Spleen (tissue), 11 donors: ENCODE measurements at regions not wholly inside any gene's neighbourhood (a gene's known extent, or its start where the extent isn't known, plus 50 kb on each side); places are given as distances from the start of the nearest gene placed in this dataset.

Experiments used
- DNase-seq: peaks from one replicate; pipeline ENCODE4 v3.0.0-alpha.2; 2020
- H3K27ac ChIP-seq, 8 donors: fragments of 200-600 bp; sonication (generic) in 7 of 8; 1 replicate in 4 of 8; 2 replicates in 4 of 8; pipeline versions ENCODE4 v1.5.0 to v1.8.0; 2016 to 2021; ENCODE audit warnings: inconsistent platforms in 4 of 8, mild to moderate bottlenecking in 4 of 8, moderate library complexity in 1 of 8
- H3K27me3 ChIP-seq, 7 donors: fragments of 200-600 bp; sonication (generic) in 6 of 7; replicated peaks in 1 of 7; 1 replicate in 4 of 7; 2 replicates in 3 of 7; pipeline versions ENCODE4 v1.5.0 to v1.8.0; 2016 to 2021; ENCODE audit warnings: inconsistent platforms in 3 of 7, mild to moderate bottlenecking in 1 of 7
- H3K36me3 ChIP-seq, 6 donors: fragments of 200-600 bp; sonication (generic) in 5 of 6; 1 replicate in 4 of 6; 2 replicates in 2 of 6; pipeline versions ENCODE4 v1.5.0 to v1.8.0; 2016 to 2021; ENCODE audit warnings: inconsistent platforms in 2 of 6
- H3K4me1 ChIP-seq, 6 donors: fragments of 200-600 bp; sonication (generic) in 5 of 6; 1 replicate in 3 of 6; 2 replicates in 3 of 6; pipeline versions ENCODE4 v1.5.0 to v1.8.0; 2016 to 2021; ENCODE audit warnings: inconsistent platforms in 3 of 6
- H3K4me3 ChIP-seq, 8 donors: fragments of 200-600 bp; sonication (generic) in 7 of 8; 1 replicate in 4 of 8; 2 replicates in 4 of 8; pipeline versions ENCODE4 v1.5.0 to v1.8.0; 2016 to 2021; ENCODE audit warnings: inconsistent platforms in 4 of 8, mild to moderate bottlenecking in 4 of 8, moderate library complexity in 2 of 8
- H3K9me3 ChIP-seq, 8 donors: fragments of 200-600 bp; sonication (generic) in 7 of 8; 1 replicate in 4 of 8; 2 replicates in 4 of 8; pipeline versions ENCODE4 v1.5.0 to v1.8.0; 2016 to 2021; ENCODE audit warnings: inconsistent platforms in 4 of 8
- POLR2A ChIP-seq, 3 donors: fragments of 450-650 bp; IDR thresholded peaks; one replicate each; pipeline ENCODE4 v1.5.1; 2017; ENCODE audit warnings: antibody characterized with exemption in 3 of 3, mild to moderate bottlenecking in 1 of 3
- POLR2AphosphoS5 ChIP-seq, 3 donors: sonication (generic); formaldehyde crosslinking; IDR thresholded peaks; one replicate each; pipeline ENCODE4 v1.5.1; 2017; ENCODE audit warnings: antibody characterized with exemption in 3 of 3
- WGBS, 5 donors: extraction: QIAGEN DNeasy Blood & Tissue Kit in 3 of 5; methylation state at CpG; one replicate each; pipeline versions ENCODE4 v1.1.5 to v1.1.7; 2013 to 2018; 5-methylcytosine and 5-hydroxymethylcytosine counted together
- intact Hi-C: fragments of 100-400 bp; cut with DNase I; formaldehyde crosslinking; loops from one replicate; pipeline ENCODE4 v1.15.0; 2023; ENCODE audit warnings: low total_unique reads
- TF ChIP-seq, protein P1 (sequence below), 11 experiments: fragments of 200-600 bp in 7 of 11; fragments of 450-650 bp in 4 of 11; sonication (generic) in 4 of 11; IDR thresholded peaks in 8 of 11; conservative IDR thresholded peaks in 3 of 11; 1 replicate in 7 of 11; 2 replicates in 4 of 11; pipeline versions ENCODE4 v1.4.0 to v1.8.0; 2016 to 2021; ENCODE audit warnings: antibody characterized with exemption in 11 of 11, inconsistent platforms in 4 of 11, mild to moderate bottlenecking in 1 of 11
- donor health status: healthy with polysubstance abuse.
- donor health status: DM: no; HTN: no; CAD: no; lungs with moderate emphysema.
- donor health status: DM: no; HTN: no; CAD: no.
- donor health status: Bipolar disorder and iron deficiency.
- donor health status: healthy.
- donor health status: DM: no; HTN: no; CAD: no.
- donor health status: DM: yes; HTN: yes; CAD: no.

DNA sequence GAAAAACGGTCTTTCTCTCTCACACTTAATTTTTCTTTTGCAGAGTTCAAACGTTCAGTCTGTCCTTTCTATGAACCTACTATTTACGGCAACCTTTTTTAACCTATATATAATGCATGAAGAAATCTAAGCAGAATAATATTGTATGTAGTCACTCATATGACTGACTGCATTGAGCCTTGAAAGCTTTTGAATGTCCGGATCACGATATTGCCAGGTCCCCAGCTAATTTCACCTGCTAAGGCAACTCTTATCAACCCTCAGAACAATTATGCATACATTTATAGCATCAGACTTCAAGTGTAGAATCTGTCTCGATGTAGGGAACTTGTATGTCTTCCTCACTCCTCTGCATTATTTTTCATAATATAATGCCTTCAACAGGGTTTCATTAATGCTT, 1083.8 kb upstream of the KLHL29 start:
- H3K27ac ChIP-seq = no peak overlapping the region
- 76 to 86% (median 77%) methylated on average over 6 of the region's 6 CpGs for WGBS, 5 donors
- H3K36me3 ChIP-seq = no peaks in the 10 kb centered on the region
- H3K4me3 ChIP-seq = no peak overlapping the region
- TF ChIP-seq, protein P1, sequence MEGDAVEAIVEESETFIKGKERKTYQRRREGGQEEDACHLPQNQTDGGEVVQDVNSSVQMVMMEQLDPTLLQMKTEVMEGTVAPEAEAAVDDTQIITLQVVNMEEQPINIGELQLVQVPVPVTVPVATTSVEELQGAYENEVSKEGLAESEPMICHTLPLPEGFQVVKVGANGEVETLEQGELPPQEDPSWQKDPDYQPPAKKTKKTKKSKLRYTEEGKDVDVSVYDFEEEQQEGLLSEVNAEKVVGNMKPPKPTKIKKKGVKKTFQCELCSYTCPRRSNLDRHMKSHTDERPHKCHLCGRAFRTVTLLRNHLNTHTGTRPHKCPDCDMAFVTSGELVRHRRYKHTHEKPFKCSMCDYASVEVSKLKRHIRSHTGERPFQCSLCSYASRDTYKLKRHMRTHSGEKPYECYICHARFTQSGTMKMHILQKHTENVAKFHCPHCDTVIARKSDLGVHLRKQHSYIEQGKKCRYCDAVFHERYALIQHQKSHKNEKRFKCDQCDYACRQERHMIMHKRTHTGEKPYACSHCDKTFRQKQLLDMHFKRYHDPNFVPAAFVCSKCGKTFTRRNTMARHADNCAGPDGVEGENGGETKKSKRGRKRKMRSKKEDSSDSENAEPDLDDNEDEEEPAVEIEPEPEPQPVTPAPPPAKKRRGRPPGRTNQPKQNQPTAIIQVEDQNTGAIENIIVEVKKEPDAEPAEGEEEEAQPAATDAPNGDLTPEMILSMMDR (IDR thresholded peaks at IDR 0.05 in 8 of 11, conservative IDR thresholded peaks at IDR 0.05 in 3 of 11) = no peak
- TF ChIP-seq POLR2AphosphoS5 (IDR thresholded peaks at IDR 0.05) = no peak
- H3K4me1 ChIP-seq = no peaks in the 10 kb centered on the region
- DNase-seq = no peak
- no peaks in the 10 kb centered on the region for H3K27me3 ChIP-seq
- intact Hi-C loops = no loop called here
- H3K9me3 ChIP-seq = peaks cover 0 to 19% (median 10%) of the 10 kb centered on the region in 8 donors

DNA sequence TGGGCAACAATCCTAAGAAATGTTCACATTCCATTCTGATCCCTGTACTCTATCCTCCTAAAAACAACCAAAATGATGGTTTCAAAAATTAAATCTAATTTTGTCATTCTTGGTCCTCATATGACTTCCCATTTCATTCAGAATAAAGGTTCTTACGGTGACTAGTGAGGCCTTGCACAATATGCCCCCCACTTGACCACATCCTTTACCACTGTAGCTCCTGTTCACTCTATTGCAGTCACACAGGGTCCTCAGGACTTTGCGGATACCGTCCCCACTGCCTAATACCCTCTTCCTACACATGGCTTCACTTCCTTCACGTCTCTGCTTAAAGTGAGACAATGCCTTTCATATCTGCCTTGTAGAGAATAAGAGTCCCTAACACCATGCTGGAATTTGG, 1058.7 kb upstream of the KLHL29 start:
- Histone ChIP-seq H3K36me3 (no peaks in the 10 kb centered on the region), H3K27ac (no peak overlapping the region), H3K27me3 (no peaks in the 10 kb centered on the region), H3K4me1 (no peaks in the 10 kb centered on the region), H3K9me3 (peaks cover 0 to 23% (median 17%) of the 10 kb centered on the region in 8 donors), H3K4me3 (no peak overlapping the region)
- intact Hi-C loops = no loop called here
- TF ChIP-seq, protein P1 (IDR thresholded peaks at IDR 0.05 in 8 of 11, conservative IDR thresholded peaks at IDR 0.05 in 3 of 11) = no peak
- TF ChIP-seq POLR2A (IDR thresholded peaks at IDR 0.05) (no peak), POLR2AphosphoS5 (IDR thresholded peaks at IDR 0.05) (no peak)
- DNase-seq = no peak
- 49 to 76% (median 59%) methylated on average over 4 of the region's 4 CpGs for WGBS, 5 donors

DNA sequence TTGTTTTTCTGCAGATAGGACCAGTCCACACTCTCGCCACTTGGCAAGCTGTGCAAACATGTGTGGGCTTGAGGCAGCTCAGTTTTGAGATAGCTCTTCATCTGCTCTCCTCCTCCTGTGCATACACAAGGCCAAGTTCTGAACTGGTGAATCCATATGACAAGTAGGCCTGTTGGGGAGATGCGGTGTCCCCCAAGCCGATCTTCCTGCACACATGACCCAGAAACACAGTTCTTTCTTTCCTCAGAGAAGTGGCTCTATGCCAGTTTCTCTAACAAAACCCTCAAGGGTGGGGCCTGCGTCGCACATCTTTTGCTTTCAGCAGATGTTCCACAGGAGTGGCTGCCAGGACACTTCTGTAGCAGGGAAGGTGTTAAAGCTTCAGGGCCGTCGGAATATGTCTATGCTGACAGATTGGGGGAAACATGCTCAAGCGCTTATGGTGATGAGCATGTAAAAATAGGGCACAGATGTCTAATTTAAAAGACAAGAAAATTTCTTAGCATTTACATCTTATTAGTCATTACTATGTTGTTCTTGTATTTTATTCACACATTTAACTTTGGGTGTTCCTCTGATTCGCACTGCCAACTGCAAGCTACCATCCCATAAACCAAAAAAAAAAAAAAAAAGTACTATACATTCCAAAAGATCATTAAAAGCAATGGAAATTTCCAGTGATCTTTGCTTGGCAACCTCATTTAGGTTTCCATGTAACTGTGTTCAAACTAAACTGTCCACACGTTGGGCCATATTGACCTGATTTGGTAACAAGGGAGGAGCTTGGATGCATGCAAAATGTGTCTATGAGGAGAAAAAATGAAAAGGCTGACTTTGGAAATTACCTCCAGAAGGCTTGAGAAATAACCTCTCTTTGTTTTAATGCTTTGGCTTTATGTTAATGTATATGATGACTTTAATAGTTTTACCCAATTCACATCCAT, 1055.5 kb upstream of the KLHL29 start:
- Histone ChIP-seq H3K4me1 (no peaks in the 10 kb centered on the region), H3K27ac (no peak overlapping the region), H3K36me3 (no peaks in the 10 kb centered on the region), H3K9me3 (peaks cover 0 to 19% (median 8%) of the 10 kb centered on the region in 8 donors), H3K4me3 (no peak overlapping the region), H3K27me3 (no peaks in the 10 kb centered on the region)
- 76 to 84% (median 79%) methylated on average over 10 of the region's 10 CpGs for WGBS, 5 donors
- DNase-seq = no peak
- TF ChIP-seq POLR2A (IDR thresholded peaks at IDR 0.05) (no peak), POLR2AphosphoS5 (IDR thresholded peaks at IDR 0.05) (no peak)
- TF ChIP-seq, protein P1 (IDR thresholded peaks at IDR 0.05 in 8 of 11, conservative IDR thresholded peaks at IDR 0.05 in 3 of 11) = no peak
- intact Hi-C loops = no loop called here

DNA sequence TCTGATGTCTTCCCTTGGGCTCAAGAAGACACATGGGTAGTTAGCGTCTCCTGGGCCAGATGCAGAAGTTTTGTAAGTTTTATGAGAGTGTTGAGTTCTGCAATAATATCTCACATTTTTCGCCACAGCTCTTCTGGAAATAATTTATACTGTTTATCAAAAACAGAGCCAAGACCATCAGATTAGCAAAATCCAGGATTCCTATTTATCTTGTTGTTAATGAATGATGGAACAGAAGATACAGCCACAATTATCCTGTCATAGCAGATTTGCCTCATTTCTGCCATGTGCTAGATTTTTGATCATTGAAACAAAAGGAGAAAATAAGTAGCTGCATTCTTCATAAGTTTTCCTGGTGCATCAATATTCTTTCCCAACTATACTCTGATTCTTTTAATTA, 1048.6 kb upstream of the KLHL29 start:
- Histone ChIP-seq H3K27me3 (no peaks in the 10 kb centered on the region), H3K4me3 (no peak overlapping the region), H3K27ac (no peak overlapping the region), H3K36me3 (no peaks in the 10 kb centered on the region), H3K9me3 (no peaks in the 10 kb centered on the region), H3K4me1 (no peaks in the 10 kb centered on the region)
- intact Hi-C loops = no loop called here
- no peak for DNase-seq
- WGBS, 5 donors = 82 to 95% (median 86%) methylated on average over 2 of the region's 2 CpGs
- TF ChIP-seq POLR2A (IDR thresholded peaks at IDR 0.05) = no peak
- no peak for TF ChIP-seq POLR2AphosphoS5 (IDR thresholded peaks at IDR 0.05)
- TF ChIP-seq, protein P1 (IDR thresholded peaks at IDR 0.05 in 8 of 11, conservative IDR thresholded peaks at IDR 0.05 in 3 of 11) = no peak
